ENCODE measurements at regions not wholly inside any gene's neighbourhood (a gene's known extent, or its start where the extent isn't known, plus 50 kb on each side); places are given as distances from the start of the nearest gene placed in this dataset.

DNA sequence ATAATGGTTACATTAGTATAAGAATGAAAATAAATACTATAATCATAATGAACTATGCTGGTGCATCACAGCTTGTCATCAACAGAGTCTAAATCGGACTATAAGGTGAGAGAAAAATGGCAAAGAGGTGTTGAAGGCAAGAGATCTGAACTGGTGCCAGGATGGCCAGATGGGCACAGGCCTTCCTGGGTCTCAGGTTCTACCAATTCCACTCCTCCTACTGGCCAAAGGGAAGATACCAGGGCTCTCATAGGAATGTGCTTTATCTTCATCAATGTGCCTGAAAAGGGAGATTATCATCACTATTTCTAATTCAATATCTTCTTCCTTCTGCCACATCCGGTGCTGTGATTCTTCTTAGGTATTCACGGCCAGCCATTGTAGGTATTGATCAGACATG lies 107.6 kb downstream of the GASK1B start (continued):
- TF ChIP-seq MEIS1 (CRISPR knock-in tag; IDR thresholded peaks at IDR 0.05; ENCODE audit: borderline replicate concordance) (no peak), ZNF114 (tag by site-specific recombination; IDR thresholded peaks at IDR 0.05) (no peak), ZNF2 (tag by site-specific recombination; IDR thresholded peaks at IDR 0.05) (no peak), ZNF311 (tag by site-specific recombination; IDR thresholded peaks at IDR 0.05; ENCODE audit: borderline replicate concordance) (no peak), ZNF391 (tag by site-specific recombination; IDR thresholded peaks at IDR 0.05; ENCODE audit: borderline replicate concordance, low read depth) (no peak)
- TF ChIP-seq, protein P1, sequence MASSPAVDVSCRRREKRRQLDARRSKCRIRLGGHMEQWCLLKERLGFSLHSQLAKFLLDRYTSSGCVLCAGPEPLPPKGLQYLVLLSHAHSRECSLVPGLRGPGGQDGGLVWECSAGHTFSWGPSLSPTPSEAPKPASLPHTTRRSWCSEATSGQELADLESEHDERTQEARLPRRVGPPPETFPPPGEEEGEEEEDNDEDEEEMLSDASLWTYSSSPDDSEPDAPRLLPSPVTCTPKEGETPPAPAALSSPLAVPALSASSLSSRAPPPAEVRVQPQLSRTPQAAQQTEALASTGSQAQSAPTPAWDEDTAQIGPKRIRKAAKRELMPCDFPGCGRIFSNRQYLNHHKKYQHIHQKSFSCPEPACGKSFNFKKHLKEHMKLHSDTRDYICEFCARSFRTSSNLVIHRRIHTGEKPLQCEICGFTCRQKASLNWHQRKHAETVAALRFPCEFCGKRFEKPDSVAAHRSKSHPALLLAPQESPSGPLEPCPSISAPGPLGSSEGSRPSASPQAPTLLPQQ (tag by site-specific recombination; IDR thresholded peaks at IDR 0.05): no peak

DNA sequence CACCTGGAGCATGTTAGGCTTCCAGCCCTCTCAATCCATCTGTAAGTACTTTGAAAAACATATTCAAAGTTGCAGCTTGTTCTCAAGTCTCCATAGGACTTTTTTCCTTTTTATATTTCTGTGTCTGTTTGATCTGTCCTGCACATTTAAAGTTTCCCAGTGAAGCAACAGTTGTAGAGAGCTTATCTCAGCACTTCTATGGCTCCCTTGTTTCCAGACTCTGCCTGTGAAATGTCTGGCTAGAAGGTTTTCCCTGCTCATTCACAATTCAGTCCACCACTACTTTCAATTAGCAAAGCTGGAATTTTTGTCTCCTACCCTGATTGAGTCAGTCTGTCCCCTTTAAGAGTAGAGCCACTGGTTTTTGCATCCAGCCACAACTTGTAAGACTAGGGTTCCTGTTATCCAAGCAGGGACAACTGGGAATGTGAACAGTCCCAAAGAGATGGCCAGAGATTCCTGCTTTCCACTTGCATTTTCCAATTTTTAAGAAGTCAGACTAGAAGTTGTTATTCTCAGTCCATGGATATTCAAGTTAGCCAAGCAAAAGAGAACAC lies 116.1 kb downstream of the GASK1B start:
- ChIA-PET CTCF (interaction anchor here (1.1 kb wide), 1 partner anchor 115 kb away, joined by 3 read pairs; no protein-coding TSS in a partner anchor), POLR2A (no interaction called here)
- TF ChIP-seq HOXC10 (CRISPR knock-in tag; IDR thresholded peaks at IDR 0.05) (no peak), ZNF174 (tag by site-specific recombination; IDR thresholded peaks at IDR 0.05) (no peak), ZNF24 (tag by site-specific recombination; IDR thresholded peaks at IDR 0.05) (no peak), ZNF19 (tag by site-specific recombination; IDR thresholded peaks at IDR 0.05; ENCODE audit: low read depth) (no peak), ZNF629 (tag by site-specific recombination; IDR thresholded peaks at IDR 0.05) (no peak), ZNF768 (tag by site-specific recombination; IDR thresholded peaks at IDR 0.05) (no peak), ZNF707 (tag by site-specific recombination; IDR thresholded peaks at IDR 0.05) (no peak), PRDM1 (tag by site-specific recombination; IDR thresholded peaks at IDR 0.05) (no peak)
- TF ChIP-seq, protein P2, sequence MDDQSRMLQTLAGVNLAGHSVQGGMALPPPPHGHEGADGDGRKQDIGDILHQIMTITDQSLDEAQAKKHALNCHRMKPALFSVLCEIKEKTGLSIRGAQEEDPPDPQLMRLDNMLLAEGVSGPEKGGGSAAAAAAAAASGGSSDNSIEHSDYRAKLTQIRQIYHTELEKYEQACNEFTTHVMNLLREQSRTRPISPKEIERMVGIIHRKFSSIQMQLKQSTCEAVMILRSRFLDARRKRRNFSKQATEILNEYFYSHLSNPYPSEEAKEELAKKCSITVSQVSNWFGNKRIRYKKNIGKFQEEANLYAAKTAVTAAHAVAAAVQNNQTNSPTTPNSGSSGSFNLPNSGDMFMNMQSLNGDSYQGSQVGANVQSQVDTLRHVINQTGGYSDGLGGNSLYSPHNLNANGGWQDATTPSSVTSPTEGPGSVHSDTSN (CRISPR knock-in tag; IDR thresholded peaks at IDR 0.05): no peak
- H3K4me3 ChIP-seq (ENCODE audit: low read depth, low read length): no peak overlapping the region
- H3K27ac ChIP-seq (ENCODE audit: extremely low read depth, low read depth, low read length): no peak overlapping the region
- no peaks in the 10 kb centered on the region for H3K4me1 ChIP-seq (ENCODE audit: control insufficient read depth, insufficient read depth, low read length)
- no peaks in the 10 kb centered on the region for H3K36me3 ChIP-seq (ENCODE audit: control insufficient read depth in 2 of 2, insufficient read depth in 1 of 2, low read length in 2 of 2)
- H3K9me3 ChIP-seq (ENCODE audit: control insufficient read depth, insufficient read depth, low read depth, low read length): no peaks in the 10 kb centered on the region

DNA sequence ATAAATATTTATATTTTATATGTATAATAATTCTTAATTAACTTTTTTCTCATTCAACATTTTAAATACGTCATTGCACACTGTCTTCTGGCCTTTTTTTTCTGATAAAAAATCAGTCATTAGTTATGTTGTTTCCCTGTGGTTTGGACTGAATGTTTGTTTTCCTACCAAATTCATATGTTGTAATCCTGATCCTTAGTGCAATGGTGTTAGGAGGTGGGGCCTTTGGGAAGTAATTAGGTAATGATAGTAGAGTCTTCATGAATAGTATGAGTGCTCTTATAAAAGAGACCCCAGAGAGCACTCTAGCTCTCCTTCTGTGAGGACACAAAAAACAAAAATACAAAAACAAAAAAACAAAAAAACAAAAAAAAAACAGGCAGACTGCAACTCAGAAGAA lies 117.2 kb downstream of the GASK1B start:
- H3K4me1 ChIP-seq (ENCODE audit: control insufficient read depth, insufficient read depth, low read length): no peaks in the 10 kb centered on the region
- H3K4me3 ChIP-seq (ENCODE audit: low read depth, low read length): no peak overlapping the region
- no peaks in the 10 kb centered on the region for H3K36me3 ChIP-seq (ENCODE audit: control insufficient read depth in 2 of 2, insufficient read depth in 1 of 2, low read length in 2 of 2)
- ChIA-PET POLR2A (no interaction called here), CTCF (interaction anchor here (1.1 kb wide), 1 partner anchor 117 kb away, joined by 3 read pairs; no protein-coding TSS in a partner anchor)
- H3K27ac ChIP-seq (ENCODE audit: extremely low read depth, low read depth, low read length): no peak overlapping the region
- no peaks in the 10 kb centered on the region for H3K9me3 ChIP-seq (ENCODE audit: control insufficient read depth, insufficient read depth, low read depth, low read length)
- no peak for TF ChIP-seq ZNF341 (tag by site-specific recombination; IDR thresholded peaks at IDR 0.05; ENCODE audit: low read depth)
- TF ChIP-seq, protein P3, sequence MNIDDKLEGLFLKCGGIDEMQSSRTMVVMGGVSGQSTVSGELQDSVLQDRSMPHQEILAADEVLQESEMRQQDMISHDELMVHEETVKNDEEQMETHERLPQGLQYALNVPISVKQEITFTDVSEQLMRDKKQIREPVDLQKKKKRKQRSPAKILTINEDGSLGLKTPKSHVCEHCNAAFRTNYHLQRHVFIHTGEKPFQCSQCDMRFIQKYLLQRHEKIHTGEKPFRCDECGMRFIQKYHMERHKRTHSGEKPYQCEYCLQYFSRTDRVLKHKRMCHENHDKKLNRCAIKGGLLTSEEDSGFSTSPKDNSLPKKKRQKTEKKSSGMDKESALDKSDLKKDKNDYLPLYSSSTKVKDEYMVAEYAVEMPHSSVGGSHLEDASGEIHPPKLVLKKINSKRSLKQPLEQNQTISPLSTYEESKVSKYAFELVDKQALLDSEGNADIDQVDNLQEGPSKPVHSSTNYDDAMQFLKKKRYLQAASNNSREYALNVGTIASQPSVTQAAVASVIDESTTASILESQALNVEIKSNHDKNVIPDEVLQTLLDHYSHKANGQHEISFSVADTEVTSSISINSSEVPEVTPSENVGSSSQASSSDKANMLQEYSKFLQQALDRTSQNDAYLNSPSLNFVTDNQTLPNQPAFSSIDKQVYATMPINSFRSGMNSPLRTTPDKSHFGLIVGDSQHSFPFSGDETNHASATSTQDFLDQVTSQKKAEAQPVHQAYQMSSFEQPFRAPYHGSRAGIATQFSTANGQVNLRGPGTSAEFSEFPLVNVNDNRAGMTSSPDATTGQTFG (tag by site-specific recombination; IDR thresholded peaks at IDR 0.05; ENCODE audit: borderline replicate concordance): no peak
- TF ChIP-seq ZNF138 (tag by site-specific recombination; IDR thresholded peaks at IDR 0.05; ENCODE audit: borderline replicate concordance): no peak
- no peak for TF ChIP-seq HOXD13 (CRISPR knock-in tag; IDR thresholded peaks at IDR 0.05; ENCODE audit: borderline replicate concordance)
- no peak for TF ChIP-seq ZNF302 (tag by site-specific recombination; IDR thresholded peaks at IDR 0.05; ENCODE audit: low read depth)
- no peak for TF ChIP-seq KLF8 (tag by site-specific recombination; IDR thresholded peaks at IDR 0.05)
- TF ChIP-seq OSR2 (tag by site-specific recombination; IDR thresholded peaks at IDR 0.05): no peak
- no peak for TF ChIP-seq ZNF776 (tag by site-specific recombination; IDR thresholded peaks at IDR 0.05; ENCODE audit: borderline replicate concordance)
- no peak for TF ChIP-seq ZNF350 (tag by site-specific recombination; IDR thresholded peaks at IDR 0.05)
- no peak for TF ChIP-seq BCL11A (tag by site-specific recombination; IDR thresholded peaks at IDR 0.05; ENCODE audit: low read depth)
- TF ChIP-seq, protein P4, sequence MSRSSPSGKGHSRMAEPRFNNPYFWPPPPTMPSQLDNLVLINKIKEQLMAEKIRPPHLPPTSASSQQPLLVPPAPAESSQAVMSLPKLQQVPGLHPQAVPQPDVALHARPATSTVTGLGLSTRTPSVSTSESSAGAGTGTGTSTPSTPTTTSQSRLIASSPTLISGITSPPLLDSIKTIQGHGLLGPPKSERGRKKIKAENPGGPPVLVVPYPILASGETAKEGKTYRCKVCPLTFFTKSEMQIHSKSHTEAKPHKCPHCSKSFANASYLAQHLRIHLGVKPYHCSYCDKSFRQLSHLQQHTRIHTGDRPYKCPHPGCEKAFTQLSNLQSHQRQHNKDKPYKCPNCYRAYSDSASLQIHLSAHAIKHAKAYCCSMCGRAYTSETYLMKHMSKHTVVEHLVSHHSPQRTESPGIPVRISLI (tag by site-specific recombination; IDR thresholded peaks at IDR 0.05): no peak
- no peak for TF ChIP-seq ZNF239 (tag by site-specific recombination; IDR thresholded peaks at IDR 0.05)
- TF ChIP-seq ZNF140 (tag by site-specific recombination; IDR thresholded peaks at IDR 0.05): no peak
- no peak for TF ChIP-seq ZBTB20 (tag by site-specific recombination; IDR thresholded peaks at IDR 0.05)
- no peak for TF ChIP-seq ZNF600 (tag by site-specific recombination; IDR thresholded peaks at IDR 0.05)
